Stimulated activated CD8-positive, alpha-beta memory T cell treated with anti-CD3 and anti-CD28 coated beads, Interleukin-2, amount 100 ng/mL, for 48 hours (primary cell): ENCODE measurements at regions not wholly inside any gene's neighbourhood (a gene's known extent, or its start where the extent isn't known, plus 50 kb on each side); places are given as distances from the start of the nearest gene placed in this dataset.

Experiments
- DNase-seq, 2 donors: peaks; one replicate each; pipeline ENCODE4 v3.0.0-alpha.2; 2020; ENCODE audit warnings: low read depth in 2 of 2

DNA sequence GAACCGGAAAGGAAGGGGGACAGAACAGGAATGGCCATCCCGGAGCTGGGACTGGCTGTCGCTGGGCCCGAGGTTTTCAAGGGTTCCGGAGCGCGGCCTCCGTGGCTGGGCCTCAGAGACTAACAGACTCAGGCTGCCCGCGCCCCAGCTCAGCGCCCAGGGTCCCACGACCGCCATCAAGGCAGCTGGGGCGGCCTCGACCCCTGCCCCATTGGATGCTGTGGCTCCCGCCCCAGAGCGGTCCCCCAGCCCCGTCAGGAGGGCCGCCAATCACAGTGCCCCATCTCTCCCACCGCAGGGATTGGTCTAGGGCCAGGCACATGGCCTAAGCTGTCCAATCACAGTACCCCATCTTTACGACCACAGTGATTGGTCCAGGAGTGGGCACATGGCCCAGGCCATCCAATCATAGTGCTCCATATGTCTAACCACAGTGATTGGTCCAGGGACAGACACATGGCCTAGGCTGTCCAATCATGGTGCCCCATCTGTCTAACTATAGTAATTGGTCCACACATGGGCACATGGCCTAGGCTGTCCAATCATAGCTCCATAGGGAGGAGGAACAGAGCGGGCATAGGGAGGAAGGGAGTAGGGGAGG is 105.3 kb upstream of the NKX1-1 start:
- DNase-seq = no peak

DNA sequence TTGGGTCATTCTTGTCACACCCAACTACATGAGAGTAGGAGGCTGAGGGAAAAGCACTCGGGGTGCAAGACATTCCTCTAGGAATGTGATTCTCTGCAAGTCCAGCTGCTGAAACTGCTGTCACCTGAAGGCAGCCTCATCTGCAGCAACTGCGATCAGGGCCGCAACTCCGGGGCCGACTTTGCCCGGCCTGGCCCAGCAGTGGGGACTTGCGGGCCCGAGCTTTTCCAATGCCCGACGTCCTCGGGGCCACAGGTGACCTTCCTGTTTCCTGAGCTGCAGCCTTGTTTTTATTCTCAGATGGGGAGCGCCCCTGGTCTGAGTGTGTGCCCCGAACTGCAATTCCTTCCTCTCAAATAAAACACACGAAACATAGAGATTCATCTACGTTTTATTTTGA is 104.7 kb upstream of the NKX1-1 start:
- DNase-seq = no peak

GRCh38 chr4:1509366-1509765 is 103.1 kb upstream of the NKX1-1 start:
- DNase-seq = no peak

- DNase-seq = no peak
These were observed 102.2 kb upstream of the NKX1-1 start for GRCh38 chr4:1508161-1509160.

GRCh38 chr4:1506956-1507721 is 100.9 kb upstream of the NKX1-1 start:
- DNase-seq = no peak

- DNase-seq = no peak
These were observed 99.5 kb upstream of the NKX1-1 start for GRCh38 chr4:1505511-1506460.

GRCh38 chr4:1504595-1505500 is 98.6 kb upstream of the NKX1-1 start:
- no peak for DNase-seq

GRCh38 chr4:1503583-1504471 is 97.6 kb upstream of the NKX1-1 start:
- DNase-seq = no peak

DNA sequence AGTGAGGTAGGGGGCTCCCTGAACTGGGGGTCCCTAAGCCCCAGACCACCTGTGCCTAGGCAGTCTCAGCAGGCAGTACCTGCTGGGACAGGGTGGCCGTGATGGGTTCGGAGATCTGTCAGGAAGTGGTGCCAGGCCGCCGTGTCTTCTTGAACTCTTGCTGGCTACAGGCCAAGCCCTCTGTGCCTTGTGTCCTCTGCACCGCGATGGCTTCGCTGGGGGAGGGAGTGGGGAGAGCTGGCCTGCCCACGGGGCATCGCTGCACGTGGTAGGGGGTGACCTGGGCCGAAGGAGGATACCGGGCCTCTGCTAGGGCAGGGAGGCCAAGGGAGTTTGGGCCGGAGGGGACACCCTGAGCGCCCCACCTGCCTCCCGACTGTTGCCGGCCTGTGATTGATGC is 96.7 kb upstream of the NKX1-1 start:
- DNase-seq = no peak

- no peak for DNase-seq
These were observed 96.3 kb upstream of the NKX1-1 start for GRCh38 chr4:1502501-1502886.

- no peak for DNase-seq
These were observed 95.7 kb upstream of the NKX1-1 start for GRCh38 chr4:1501754-1502500.

DNA sequence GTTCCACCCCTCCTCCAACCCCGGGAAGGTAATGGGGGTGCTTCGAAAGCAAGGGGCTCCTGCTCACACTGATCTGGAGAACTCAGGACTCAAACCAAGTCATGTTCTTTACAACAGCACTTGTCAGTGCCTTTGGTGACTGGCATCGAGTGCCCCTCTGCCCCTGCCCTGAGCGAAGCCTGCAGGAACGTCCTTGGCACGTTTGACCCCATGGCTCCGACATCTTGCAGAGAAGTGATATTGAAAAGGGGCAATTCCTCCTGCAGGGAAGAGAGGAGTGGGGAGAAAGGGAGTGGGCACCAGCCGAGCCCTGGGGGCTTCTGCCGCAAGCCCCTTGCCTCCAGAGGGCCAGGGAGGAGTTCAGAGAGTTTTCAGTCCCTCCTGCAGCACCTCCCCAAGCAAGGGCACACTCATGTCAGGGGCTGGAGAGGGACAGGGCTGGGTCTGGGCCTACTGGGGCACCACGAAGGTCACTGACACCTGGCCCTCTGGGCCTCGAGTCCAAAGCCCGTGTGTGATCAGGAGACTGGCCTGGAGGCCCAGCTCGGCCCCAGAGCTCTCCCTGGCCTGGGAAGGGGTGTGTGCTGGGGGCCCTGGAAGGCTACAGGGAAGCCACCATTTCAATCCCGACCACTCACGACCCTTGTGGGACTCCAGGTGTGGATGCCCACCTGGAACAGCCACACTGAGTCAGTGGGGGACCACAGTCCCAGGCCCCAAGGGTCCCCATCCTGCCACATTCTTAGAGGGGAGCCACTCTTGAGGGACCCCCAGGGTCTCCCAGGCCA is 94.9 kb upstream of the NKX1-1 start:
- DNase-seq = no peak

- DNase-seq = no peak
These were observed 94.2 kb upstream of the NKX1-1 start for GRCh38 chr4:1500231-1500965.

DNA sequence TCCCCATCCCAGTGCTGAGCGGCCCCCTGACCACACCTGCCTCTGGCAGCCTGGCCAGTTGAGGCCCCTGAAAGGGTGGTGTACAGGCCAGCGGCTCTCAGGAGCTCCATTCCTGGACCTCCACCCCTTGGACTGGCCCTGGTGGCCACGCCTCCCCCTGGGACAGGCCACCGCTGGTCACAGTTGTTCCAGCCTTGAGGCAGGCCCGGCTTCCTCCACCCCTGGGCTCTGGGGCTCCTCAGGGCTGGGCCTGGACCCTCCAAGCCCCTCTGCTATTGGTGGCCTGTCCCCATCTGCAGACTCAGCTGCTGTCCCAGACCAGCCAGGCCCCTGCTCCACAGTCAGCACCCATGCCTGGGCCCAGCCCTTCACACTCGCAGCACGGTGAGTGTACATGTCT is 93.2 kb upstream of the NKX1-1 start:
- DNase-seq = no peak

DNA sequence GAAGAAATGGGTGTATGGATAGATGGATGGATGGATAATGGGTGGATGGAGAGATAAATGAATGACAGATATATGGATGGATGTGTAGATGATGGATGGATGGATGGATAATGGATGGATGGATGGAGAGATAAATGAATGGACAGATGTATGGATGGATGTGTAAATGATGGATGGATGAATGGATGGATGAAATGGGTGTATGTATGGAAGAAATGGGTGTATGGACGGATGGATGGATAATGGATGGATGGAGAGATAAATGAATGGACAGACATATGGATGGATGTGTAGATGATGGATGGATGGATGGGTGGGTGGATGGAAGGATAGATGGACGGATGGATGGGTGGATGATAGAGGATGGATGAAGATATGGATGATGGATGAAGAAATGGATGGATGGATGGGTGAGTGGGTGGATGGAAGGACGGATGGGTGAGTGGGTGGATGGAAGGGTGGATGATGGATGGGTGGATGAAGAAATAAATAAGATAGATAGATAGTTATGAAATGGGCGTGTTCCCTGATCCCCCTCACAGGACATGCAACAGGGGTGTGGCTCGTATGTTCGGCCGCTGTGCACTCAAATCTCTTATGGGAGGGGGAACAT is 91.1 kb upstream of the NKX1-1 start:
- no peak for DNase-seq

DNA sequence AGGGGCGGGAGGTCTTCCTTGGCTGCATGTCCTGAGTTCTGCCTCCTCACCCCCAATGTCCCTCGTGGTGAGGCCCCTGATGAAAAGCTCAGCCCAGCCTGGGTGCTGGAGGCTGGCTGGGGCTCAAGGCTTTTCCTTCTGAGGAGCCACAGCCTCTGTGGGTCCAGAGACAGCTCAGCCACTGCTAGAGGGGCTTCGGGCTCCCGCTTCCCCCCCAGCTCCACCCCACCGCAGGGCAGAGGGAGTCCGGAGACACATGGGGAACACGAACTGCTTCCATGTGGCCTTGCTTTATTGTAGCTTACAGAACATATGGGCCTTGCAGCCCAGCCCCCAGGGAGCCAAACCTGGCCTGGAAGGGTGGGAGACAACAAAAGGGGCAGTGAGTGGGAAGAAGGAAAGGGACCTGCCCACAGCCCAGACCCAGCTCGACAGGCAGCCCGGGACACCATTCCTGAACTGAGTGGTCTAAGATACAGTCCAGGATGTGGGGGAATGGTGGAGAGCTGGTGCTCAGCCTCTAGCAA is 89.9 kb upstream of the NKX1-1 start:
- no peak for DNase-seq
